ENCODE measurements at regions not wholly inside any gene's neighbourhood (a gene's known extent, or its start where the extent isn't known, plus 50 kb on each side); places are given as distances from the start of the nearest gene placed in this dataset.

GRCh38 chr2:126782648-126783047, 116.0 kb upstream of the TEX51 start:
- Mint-ChIP-seq H3K4me3 (no peak overlapping the region), H3K27ac (no peak overlapping the region), H3K4me1 (peaks cover 4% of the 10 kb centered on the region), H3K27me3 (ENCODE audit: low read depth in 3 of 3) (peaks cover 0 to 4% (median 4%) of the 10 kb centered on the region in 3 donors), H3K36me3 (no peaks in the 10 kb centered on the region), H3K9me3 (peaks cover 0 to 1% (median 0%) of the 10 kb centered on the region in 7 donors)
- TF ChIP-seq, protein P1, sequence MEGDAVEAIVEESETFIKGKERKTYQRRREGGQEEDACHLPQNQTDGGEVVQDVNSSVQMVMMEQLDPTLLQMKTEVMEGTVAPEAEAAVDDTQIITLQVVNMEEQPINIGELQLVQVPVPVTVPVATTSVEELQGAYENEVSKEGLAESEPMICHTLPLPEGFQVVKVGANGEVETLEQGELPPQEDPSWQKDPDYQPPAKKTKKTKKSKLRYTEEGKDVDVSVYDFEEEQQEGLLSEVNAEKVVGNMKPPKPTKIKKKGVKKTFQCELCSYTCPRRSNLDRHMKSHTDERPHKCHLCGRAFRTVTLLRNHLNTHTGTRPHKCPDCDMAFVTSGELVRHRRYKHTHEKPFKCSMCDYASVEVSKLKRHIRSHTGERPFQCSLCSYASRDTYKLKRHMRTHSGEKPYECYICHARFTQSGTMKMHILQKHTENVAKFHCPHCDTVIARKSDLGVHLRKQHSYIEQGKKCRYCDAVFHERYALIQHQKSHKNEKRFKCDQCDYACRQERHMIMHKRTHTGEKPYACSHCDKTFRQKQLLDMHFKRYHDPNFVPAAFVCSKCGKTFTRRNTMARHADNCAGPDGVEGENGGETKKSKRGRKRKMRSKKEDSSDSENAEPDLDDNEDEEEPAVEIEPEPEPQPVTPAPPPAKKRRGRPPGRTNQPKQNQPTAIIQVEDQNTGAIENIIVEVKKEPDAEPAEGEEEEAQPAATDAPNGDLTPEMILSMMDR (IDR thresholded peaks at IDR 0.05) = no peak
- intact Hi-C loops (cut with micrococcal nuclease) = no loop called here
- H3K79me2 ChIP-seq (ENCODE audit: insufficient read depth, low read length) = no peaks in the 10 kb centered on the region
- H3K4me3 ChIP-seq (replicated peaks in 1 of 3; ENCODE audit: low read depth in 2 of 3, low read length in 3 of 3) = no peak overlapping the region
- DNase-seq = no peak
- H2AFZ ChIP-seq (ENCODE audit: insufficient read depth, low read depth, low read length, poor library complexity, severe bottlenecking) = no peak overlapping the region
- H3K9ac ChIP-seq (ENCODE audit: insufficient read depth, low read length, poor library complexity, severe bottlenecking) = no peak overlapping the region
- H3K27me3 ChIP-seq (ENCODE audit: control insufficient read depth in 2 of 2, insufficient read depth in 2 of 2, low read length in 2 of 2) = no peaks in the 10 kb centered on the region
- H3K9me3 ChIP-seq (replicated peaks in 1 of 2; ENCODE audit: control insufficient read depth in 1 of 2, insufficient read depth in 1 of 2, low read length in 2 of 2) = no peaks in the 10 kb centered on the region
- no peaks in the 10 kb centered on the region for H4K20me1 ChIP-seq (ENCODE audit: insufficient read depth, low read length)
- no peak overlapping the region for H3K27ac ChIP-seq (ENCODE audit: low read depth in 1 of 2, low read length in 2 of 2)
- no CpG with 5 or more reads among the region's 4 CpGs for WGBS (ENCODE audit: insufficient coverage)
- peaks cover under 1 to 1% of the 10 kb centered on the region in 2 donors for H3K4me1 ChIP-seq (ENCODE audit: control insufficient read depth in 1 of 2, insufficient read depth in 2 of 2, low read length in 2 of 2)
- H3K4me2 ChIP-seq (replicated peaks; ENCODE audit: extremely low read depth, low read length, poor library complexity, severe bottlenecking) = no peak overlapping the region
- no peaks in the 10 kb centered on the region for H3K36me3 ChIP-seq (replicated peaks in 1 of 2; ENCODE audit: control insufficient read depth in 1 of 2, insufficient read depth in 2 of 2, low read length in 2 of 2)

DNA sequence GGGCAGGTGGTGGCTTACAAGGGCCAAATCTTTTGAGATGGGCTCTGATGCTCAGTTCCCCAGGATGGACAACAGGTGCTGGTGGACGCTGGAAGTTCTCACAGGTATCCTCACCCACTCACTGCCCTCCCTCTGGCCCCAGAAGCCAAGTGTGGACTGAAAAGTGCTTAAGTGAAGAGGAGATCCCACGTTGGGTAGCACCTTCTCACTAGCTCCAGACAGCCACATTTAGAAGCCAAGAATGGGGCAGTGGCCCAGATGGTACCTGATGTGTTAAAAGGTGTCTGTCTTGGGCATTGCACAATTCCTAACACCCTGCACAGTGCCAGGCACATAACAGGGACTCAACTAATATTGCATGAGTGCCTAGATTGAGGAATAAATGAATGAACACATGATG, 115.3 kb upstream of the TEX51 start:
- Histone ChIP-seq H3K9me3 (replicated peaks in 1 of 2; ENCODE audit: control insufficient read depth in 1 of 2, insufficient read depth in 1 of 2, low read length in 2 of 2) (no peaks in the 10 kb centered on the region), H3K4me1 (ENCODE audit: control insufficient read depth in 1 of 2, insufficient read depth in 2 of 2, low read length in 2 of 2) (no peaks in the 10 kb centered on the region), H3K27ac (ENCODE audit: low read depth in 1 of 2, low read length in 2 of 2) (no peak overlapping the region), H3K36me3 (replicated peaks in 1 of 2; ENCODE audit: control insufficient read depth in 1 of 2, insufficient read depth in 2 of 2, low read length in 2 of 2) (no peaks in the 10 kb centered on the region), H3K27me3 (ENCODE audit: control insufficient read depth in 2 of 2, insufficient read depth in 2 of 2, low read length in 2 of 2) (no peaks in the 10 kb centered on the region), H3K4me3 (replicated peaks in 1 of 3; ENCODE audit: low read depth in 2 of 3, low read length in 3 of 3) (no peak overlapping the region), H4K20me1 (ENCODE audit: insufficient read depth, low read length) (no peaks in the 10 kb centered on the region), H2AFZ (ENCODE audit: insufficient read depth, low read depth, low read length, poor library complexity, severe bottlenecking) (no peak overlapping the region), H3K4me2 (replicated peaks; ENCODE audit: extremely low read depth, low read length, poor library complexity, severe bottlenecking) (no peak overlapping the region), H3K9ac (ENCODE audit: insufficient read depth, low read length, poor library complexity, severe bottlenecking) (no peak overlapping the region), H3K79me2 (ENCODE audit: insufficient read depth, low read length) (no peaks in the 10 kb centered on the region)
- H3K27ac Mint-ChIP-seq = no peak overlapping the region
- H3K36me3 Mint-ChIP-seq = no peaks in the 10 kb centered on the region
- H3K4me3 Mint-ChIP-seq = no peak overlapping the region
- intact Hi-C loops (cut with micrococcal nuclease) = no loop called here
- no CpG with 5 or more reads among the region's 2 CpGs for WGBS (ENCODE audit: insufficient coverage)
- H3K27me3 Mint-ChIP-seq (ENCODE audit: low read depth in 3 of 3) = peaks cover 0 to 4% (median 4%) of the 10 kb centered on the region in 3 donors
- no peaks in the 10 kb centered on the region for H3K9me3 Mint-ChIP-seq
- TF ChIP-seq, protein P1 (IDR thresholded peaks at IDR 0.05) = no peak
- peaks cover under 1% of the 10 kb centered on the region for H3K4me1 Mint-ChIP-seq
- DNase-seq = no peak
